IMR-90 (cell line): ENCODE measurements at regions not wholly inside any gene's neighbourhood (a gene's known extent, or its start where the extent isn't known, plus 50 kb on each side); places are given as distances from the start of the nearest gene placed in this dataset.

ENCODE experiments used
- ATAC-seq: fragments of 200-7000 bp; cut with Tn5 transposase; 2 replicates; pipeline ENCODE4 v1.9.1; 2020; ENCODE audit warnings: low read depth, mild to moderate bottlenecking, moderate library complexity
- BruUV-seq: library from RNA; stranded (reverse); fragments of 400-500 nt; replicated peaks from 2 replicates; lab custom pipeline; 2021; lab: Mats Ljungman, UMichigan
- CTCF ChIA-PET: fragments of 300-600 bp; formaldehyde crosslinking; extraction: SDS; loops from one replicate; lab custom pipeline; 2021; ENCODE audit warnings: antibody characterized with exemption; lab: Yijun Ruan, JAX
- POLR2A ChIA-PET: fragments of 300-600 bp; sonication (Branson Sonifier 250); formaldehyde crosslinking; loops from one replicate; lab custom pipeline; 2022; ENCODE audit warnings: antibody characterized with exemption; ENCODE audit not compliant: unreplicated experiment; lab: Charles Lee
- DNase-seq: peaks from one replicate; pipeline ENCODE4 v3.0.0; 2013
- H2AFZ ChIP-seq: replicated peaks from 2 replicates; pipeline ENCODE3; 2013; ENCODE audit warnings: low read length, mild to moderate bottlenecking; ENCODE audit not compliant: poor library complexity
- H2AK5ac ChIP-seq: 2 replicates; pipeline ENCODE4 v1.6.1; 2013; ENCODE audit warnings: low read depth, low read length, inconsistent platforms
- H2AK9ac ChIP-seq: replicated peaks from 2 replicates; pipeline ENCODE3; 2013; ENCODE audit warnings: mild to moderate bottlenecking, low read depth, low read length, moderate library complexity; ENCODE audit not compliant: poor library complexity
- H2BK120ac ChIP-seq: 2 replicates; pipeline ENCODE4 v1.6.1; 2013; ENCODE audit warnings: low read depth, low read length, inconsistent platforms
- H2BK15ac ChIP-seq: 3 replicates; pipeline ENCODE4 v1.6.1; 2013; ENCODE audit warnings: low read depth, low read length, inconsistent platforms
- H2BK20ac ChIP-seq: 2 replicates; pipeline ENCODE4 v1.6.1; 2013; ENCODE audit warnings: low read depth, mild to moderate bottlenecking, inconsistent platforms, low read length, moderate library complexity
- H2BK5ac ChIP-seq: 2 replicates; pipeline ENCODE4 v1.6.1; 2013; ENCODE audit warnings: mild to moderate bottlenecking, low read depth, low read length, inconsistent platforms; ENCODE audit not compliant: poor library complexity, severe bottlenecking
- H3K14ac ChIP-seq: replicated peaks from 2 replicates; pipeline ENCODE4 v1.6.1; 2013; ENCODE audit warnings: low read depth, low read length, inconsistent platforms
- H3K18ac ChIP-seq: 2 replicates; pipeline ENCODE4 v1.6.1; 2013; ENCODE audit warnings: low read depth, low read length, control low read depth
- H3K23ac ChIP-seq: 2 replicates; pipeline ENCODE4 v1.6.1; 2013; ENCODE audit warnings: low read depth, low read length, inconsistent platforms
- H3K27ac ChIP-seq: 2 replicates; pipeline ENCODE4 v1.5.1; 2013; ENCODE audit warnings: mild to moderate bottlenecking, control low read depth, low read length; ENCODE audit not compliant: insufficient read depth
- H3K27me3 ChIP-seq: 2 replicates; pipeline ENCODE4 v1.6.1; 2013; ENCODE audit warnings: low read length; ENCODE audit not compliant: control insufficient read depth, insufficient read depth
- H3K36me3 ChIP-seq: 2 replicates; pipeline ENCODE4 v1.6.1; 2013; ENCODE audit warnings: low read length, mixed read lengths; ENCODE audit not compliant: control insufficient read depth, insufficient read depth
- H3K4ac ChIP-seq: 2 replicates; pipeline ENCODE4 v1.6.1; 2013; ENCODE audit warnings: low read depth, low read length, inconsistent platforms
- H3K4me1 ChIP-seq: 2 replicates; pipeline ENCODE4 v1.6.1; 2013; ENCODE audit warnings: low read length, mixed read lengths; ENCODE audit not compliant: control insufficient read depth, insufficient read depth
- H3K4me2 ChIP-seq: 2 replicates; pipeline ENCODE4 v1.6.1; 2013; ENCODE audit warnings: low read depth, mild to moderate bottlenecking, control low read depth, low read length, moderate library complexity
- H3K4me3 ChIP-seq: 2 replicates; pipeline ENCODE4 v1.5.1; 2013; ENCODE audit warnings: low read depth, mild to moderate bottlenecking, control low read depth, low read length, moderate library complexity; ENCODE audit not compliant: insufficient read depth
- H3K56ac ChIP-seq: 2 replicates; pipeline ENCODE4 v1.6.1; 2013; ENCODE audit warnings: low read length, inconsistent platforms; ENCODE audit not compliant: insufficient read depth; ENCODE audit errors: extremely low read depth
- H3K79me1 ChIP-seq, 2 experiments: 2 replicates each; pipeline ENCODE4 v1.6.1; 2013; ENCODE audit warnings: low read length in 2 of 2, inconsistent platforms in 1 of 2, low read depth in 1 of 2
- H3K9ac ChIP-seq: 2 replicates; pipeline ENCODE4 v1.6.1; 2013; ENCODE audit warnings: low read depth, low read length, control low read depth
- H3K9me1 ChIP-seq: 2 replicates; pipeline ENCODE4 v1.6.1; 2013; ENCODE audit warnings: low read length, inconsistent platforms; ENCODE audit not compliant: insufficient read depth
- H3K9me3 ChIP-seq: 2 replicates; pipeline ENCODE4 v1.6.1; 2013; ENCODE audit warnings: low read length; ENCODE audit not compliant: control insufficient read depth, insufficient read depth
- H4K20me1 ChIP-seq: 2 replicates; pipeline ENCODE4 v1.6.1; 2013; ENCODE audit warnings: low read length, inconsistent platforms; ENCODE audit not compliant: insufficient read depth
- H4K5ac ChIP-seq: 2 replicates; pipeline ENCODE4 v1.6.1; 2013; ENCODE audit warnings: mild to moderate bottlenecking, low read depth, low read length, control low read depth
- H4K8ac ChIP-seq, 2 experiments: 2 replicates each; pipeline ENCODE4 v1.6.1; 2013; ENCODE audit warnings: low read depth in 2 of 2, low read length in 2 of 2, control low read depth in 1 of 2, inconsistent platforms in 1 of 2
- H4K91ac ChIP-seq: 2 replicates; pipeline ENCODE4 v1.6.1; 2013; ENCODE audit warnings: low read depth, low read length, inconsistent platforms; ENCODE audit not compliant: insufficient read depth
- RAD21 ChIP-seq: IDR thresholded peaks from 2 replicates; pipeline ENCODE4 v1.6.1; 2012; ENCODE audit warnings: low read length, improper control_type of control experiment
- RCOR1 ChIP-seq: IDR thresholded peaks from 2 replicates; pipeline ENCODE4 v1.6.1; 2012; ENCODE audit warnings: mild to moderate bottlenecking, low read length, improper control_type of control experiment; ENCODE audit not compliant: insufficient replicate concordance
- SMC3 ChIP-seq: fragments of 150-350 bp; IDR thresholded peaks from 2 replicates; pipeline ENCODE4 v1.6.1; 2016; ENCODE audit warnings: low read depth, mild to moderate bottlenecking, antibody characterized with exemption, low read length, moderate library complexity
- WGBS, 2 experiments: methylation state at CpG; one replicate each; pipeline versions ENCODE4 v1.1.5 to v1.1.7; 2013; ENCODE audit warnings: missing lambda C conversion rate in 2 of 2; ENCODE audit not compliant: insufficient read length in 1 of 2; ENCODE audit errors: extremely low coverage in 2 of 2; 5-methylcytosine and 5-hydroxymethylcytosine counted together
- dilution Hi-C: fragments of 300-500 bp; cut with HindIII; formaldehyde crosslinking; loops from one replicate; pipeline ENCODE4 v1.14.3; 2018; ENCODE audit warnings: low sequenced_read_pairs; ENCODE audit not compliant: unreplicated experiment
- in situ Hi-C: fragments of 300-500 bp; cut with MboI; formaldehyde crosslinking; loops from 3 replicates; pipeline ENCODE4 v1.14.3; 2019; ENCODE audit warnings: low sequenced_read_pairs, inconsistent platforms, mixed read lengths
- intact Hi-C: fragments of 100-400 bp; cut with micrococcal nuclease; formaldehyde crosslinking; loops from 2 replicates; pipeline ENCODE4 v1.10.0; 2022
- TF ChIP-seq, protein P1 (sequence below): conservative IDR thresholded peaks from 2 replicates; pipeline ENCODE4 v1.5.1; 2012; ENCODE audit warnings: mild to moderate bottlenecking, low read depth, low read length, improper control_type of control experiment

DNA sequence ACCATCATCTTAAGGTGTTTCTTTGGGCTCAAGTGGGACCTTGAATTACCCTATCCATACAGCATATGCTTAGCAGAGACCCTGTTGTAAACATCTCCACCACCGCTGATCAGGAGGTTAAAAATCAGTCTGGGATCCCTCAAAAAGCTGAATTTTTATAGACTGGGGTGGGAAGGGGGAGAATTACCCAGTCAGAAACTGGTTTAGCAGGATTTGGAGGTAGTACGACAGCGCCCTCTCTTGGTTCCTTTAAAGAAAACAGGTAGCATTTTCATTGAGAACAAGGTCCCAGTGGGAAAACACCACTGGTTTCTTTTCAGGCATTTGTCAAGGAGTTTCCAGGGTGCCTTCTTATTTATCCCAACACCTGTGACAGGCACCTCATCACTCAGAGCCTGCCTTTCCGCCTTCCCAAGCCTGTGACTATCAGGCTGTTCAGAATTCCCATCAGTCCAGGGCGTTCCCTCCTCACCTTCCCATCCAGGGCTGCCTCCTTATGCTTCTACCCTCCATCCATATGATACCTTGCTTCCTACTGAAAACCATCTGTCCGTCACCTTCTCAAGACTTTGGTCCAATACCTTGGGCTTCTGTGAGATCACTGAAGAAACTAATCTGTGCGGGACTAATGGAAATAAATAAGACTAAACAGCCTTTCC, 203.8 kb upstream of the RAI14 start:
- Histone ChIP-seq H3K4me2 (no peak overlapping the region), H2AFZ (peak overlapping the region; percentile 26), H3K36me3 (no peaks in the 10 kb centered on the region), H2BK15ac (no peak overlapping the region), H3K9me3 (no peaks in the 10 kb centered on the region), H3K4me3 (no peak overlapping the region), H3K79me1 (no peaks in the 10 kb centered on the region), H3K27me3 (peaks cover 34% of the 10 kb centered on the region), H3K4me1 (no peaks in the 10 kb centered on the region), H3K23ac (no peak overlapping the region), H3K4ac (no peak overlapping the region), H4K91ac (no peak overlapping the region), H2AK5ac (no peak overlapping the region), H2BK20ac (no peak overlapping the region), H2AK9ac (peak overlapping the region; percentile 45), H4K20me1 (no peaks in the 10 kb centered on the region), H3K9me1 (no peaks in the 10 kb centered on the region), H4K8ac (no peak overlapping the region), H3K18ac (no peak overlapping the region), H3K9ac (no peak overlapping the region), H4K5ac (no peak overlapping the region), H3K27ac (no peak overlapping the region), H2BK5ac (no peak overlapping the region), H2BK120ac (no peak overlapping the region), H3K14ac (no peak overlapping the region), H3K56ac (no peak overlapping the region)
- intact Hi-C loops, result loop anchor here (1.0 kb wide), 1 partner anchor 455 kb away; no protein-coding TSS in a partner anchor
- WGBS, 2 experiments, result no CpG with 5 or more reads among the region's 7 CpGs
- dilution Hi-C loops, result no loop called here
- TF ChIP-seq RAD21 (peak; percentile 78), SMC3 (peak; percentile 61), RCOR1 (no peak)
- TF ChIP-seq, protein P1, sequence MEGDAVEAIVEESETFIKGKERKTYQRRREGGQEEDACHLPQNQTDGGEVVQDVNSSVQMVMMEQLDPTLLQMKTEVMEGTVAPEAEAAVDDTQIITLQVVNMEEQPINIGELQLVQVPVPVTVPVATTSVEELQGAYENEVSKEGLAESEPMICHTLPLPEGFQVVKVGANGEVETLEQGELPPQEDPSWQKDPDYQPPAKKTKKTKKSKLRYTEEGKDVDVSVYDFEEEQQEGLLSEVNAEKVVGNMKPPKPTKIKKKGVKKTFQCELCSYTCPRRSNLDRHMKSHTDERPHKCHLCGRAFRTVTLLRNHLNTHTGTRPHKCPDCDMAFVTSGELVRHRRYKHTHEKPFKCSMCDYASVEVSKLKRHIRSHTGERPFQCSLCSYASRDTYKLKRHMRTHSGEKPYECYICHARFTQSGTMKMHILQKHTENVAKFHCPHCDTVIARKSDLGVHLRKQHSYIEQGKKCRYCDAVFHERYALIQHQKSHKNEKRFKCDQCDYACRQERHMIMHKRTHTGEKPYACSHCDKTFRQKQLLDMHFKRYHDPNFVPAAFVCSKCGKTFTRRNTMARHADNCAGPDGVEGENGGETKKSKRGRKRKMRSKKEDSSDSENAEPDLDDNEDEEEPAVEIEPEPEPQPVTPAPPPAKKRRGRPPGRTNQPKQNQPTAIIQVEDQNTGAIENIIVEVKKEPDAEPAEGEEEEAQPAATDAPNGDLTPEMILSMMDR, result peak; percentile 68
- POLR2A ChIA-PET, result no interaction called here
- CTCF ChIA-PET, result interaction anchor here (2.0 kb wide), 1 partner anchor 456 kb away, joined by 7 read pairs; no protein-coding TSS in a partner anchor
- in situ Hi-C loops, result loop anchor here (25.0 kb wide), 1 partner anchor 1015 kb away; the partner anchor contains the start of gene TARS1
- DNase-seq, result peak; percentile 52
- no peak; the same call in 1 of the 2 replicates for ATAC-seq
- BruUV-seq, result no TSS peak
